ENCODE measurements at regions not wholly inside any gene's neighbourhood (a gene's known extent, or its start where the extent isn't known, plus 50 kb on each side); places are given as distances from the start of the nearest gene placed in this dataset.
"Not testable (repeated sequence)": the region's sequence is repeated elsewhere in the genome, so short reads cannot be mapped to it uniquely, and the experiment has no call there.

DNA sequence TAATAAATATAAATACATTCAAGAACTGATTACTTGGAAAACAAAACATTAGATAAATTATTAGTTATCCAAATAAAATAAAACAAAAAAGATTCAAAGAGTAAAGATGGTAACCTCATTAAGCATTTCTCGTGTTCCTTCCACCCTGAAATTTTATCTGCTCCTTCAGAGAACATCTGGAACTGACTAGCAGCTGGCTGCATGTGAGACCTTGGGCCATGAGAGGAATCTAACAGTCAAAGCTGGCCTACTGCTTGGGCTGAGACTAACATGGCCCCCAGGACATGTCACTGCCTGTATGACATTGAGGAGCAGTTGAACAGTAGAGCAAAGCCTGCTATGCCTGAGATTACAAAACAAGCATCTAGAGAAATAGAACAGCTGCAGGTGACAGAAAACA, 208.5 kb upstream of the ZSWIM2 start:
- no peak for DNase-seq (ENCODE audit: low spot score)

DNA sequence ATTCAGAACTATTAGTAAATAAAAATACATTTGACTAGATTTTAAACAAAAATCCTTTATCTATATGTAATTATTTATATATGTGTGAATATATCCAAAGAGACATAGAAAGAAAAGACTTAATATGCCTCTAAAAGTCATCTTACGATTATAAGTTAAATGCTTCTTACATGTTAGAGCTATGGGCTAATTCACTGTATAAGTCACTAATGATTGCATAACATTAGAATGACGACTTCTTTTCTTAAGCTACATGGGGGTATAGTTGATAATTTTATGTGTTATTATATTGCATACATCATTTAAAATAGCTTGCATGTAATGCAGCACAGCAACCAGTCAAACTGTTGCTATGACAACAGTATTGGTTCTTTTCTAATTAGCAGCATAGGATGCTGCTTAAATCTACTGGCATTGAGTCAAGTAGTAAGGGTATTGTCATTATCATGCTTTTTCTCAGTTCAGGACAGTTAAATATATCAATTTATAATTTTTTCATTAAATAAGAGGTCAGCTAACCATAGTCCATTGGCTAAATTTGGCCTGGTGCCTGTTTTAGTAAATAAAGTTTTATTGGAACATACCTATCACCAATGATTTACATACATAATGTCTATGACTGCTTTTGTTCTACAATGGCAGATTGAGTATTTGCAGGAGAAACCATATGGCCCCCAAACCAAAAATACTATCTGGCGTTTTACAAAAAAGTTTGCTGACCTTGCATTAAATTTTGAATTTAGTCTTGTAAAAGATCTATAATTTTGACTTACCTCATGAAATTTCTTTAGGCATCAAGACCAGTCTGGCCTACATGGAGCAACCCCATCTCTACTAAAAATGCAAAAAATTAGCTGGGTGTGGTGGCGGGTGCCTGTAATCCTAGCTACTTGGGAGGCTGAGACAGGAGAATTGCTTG, 207.7 kb upstream of the ZSWIM2 start:
- no peak for DNase-seq (ENCODE audit: low spot score)

DNA sequence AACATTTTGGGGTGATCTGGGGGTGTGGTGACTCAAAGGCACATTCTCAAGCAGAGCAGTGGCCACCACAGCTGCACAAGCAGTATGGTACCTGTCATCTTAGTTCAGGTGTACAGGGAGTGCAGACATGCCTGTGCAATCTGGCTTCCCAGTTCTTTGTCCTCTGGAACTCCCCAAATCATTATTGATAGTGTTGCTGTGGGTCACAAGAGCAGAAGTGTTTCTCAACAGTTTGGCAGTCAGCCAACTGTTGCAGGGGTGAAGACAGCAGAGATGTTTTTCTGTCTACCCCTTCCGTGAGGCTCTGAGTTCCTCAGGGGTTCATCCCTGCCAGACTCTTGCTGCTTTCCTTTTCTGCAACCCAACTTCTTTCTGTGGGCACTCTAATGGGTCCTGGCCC, 206.5 kb upstream of the ZSWIM2 start:
- DNase-seq (ENCODE audit: low spot score), result no peak

DNA sequence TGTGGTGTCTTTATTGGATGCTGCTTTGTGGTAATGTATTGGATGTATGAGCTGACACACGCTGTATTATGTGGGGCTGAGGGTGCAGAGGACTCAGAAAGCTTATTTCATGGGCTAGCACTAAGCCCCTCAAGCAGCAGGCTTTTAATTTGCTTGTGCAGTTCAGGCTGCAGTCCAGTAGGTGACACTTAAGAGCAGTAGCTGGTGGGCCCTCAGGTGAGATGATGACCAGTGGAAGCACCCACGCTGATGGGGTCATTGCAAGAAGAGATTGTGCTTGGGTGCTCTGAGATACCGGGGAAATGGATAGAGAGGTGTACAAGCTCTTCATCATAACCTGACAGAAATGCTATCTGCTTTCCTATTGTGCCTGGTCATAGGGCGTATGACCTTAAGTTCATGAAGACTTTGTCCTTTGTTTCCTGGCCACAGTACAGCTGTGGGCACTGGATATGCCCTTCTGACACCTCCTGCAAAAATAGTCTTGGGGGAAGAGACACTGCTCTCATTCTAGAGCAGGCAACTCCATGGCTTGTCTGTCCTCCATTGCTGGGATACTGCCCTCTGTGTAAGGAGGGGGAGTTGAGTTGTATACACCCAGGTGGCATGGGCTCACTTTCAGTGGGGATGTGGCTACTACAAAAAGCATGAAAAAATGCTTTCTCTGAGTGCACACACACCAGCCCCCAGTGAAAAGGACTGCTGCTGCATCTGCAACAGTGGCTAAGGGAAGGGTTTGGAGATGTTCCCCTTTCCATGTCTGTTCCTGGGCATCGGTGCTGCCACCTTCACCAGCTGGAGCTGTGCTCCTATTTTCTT, 205.7 kb upstream of the ZSWIM2 start:
- DNase-seq (ENCODE audit: low spot score), result no peak

DNA sequence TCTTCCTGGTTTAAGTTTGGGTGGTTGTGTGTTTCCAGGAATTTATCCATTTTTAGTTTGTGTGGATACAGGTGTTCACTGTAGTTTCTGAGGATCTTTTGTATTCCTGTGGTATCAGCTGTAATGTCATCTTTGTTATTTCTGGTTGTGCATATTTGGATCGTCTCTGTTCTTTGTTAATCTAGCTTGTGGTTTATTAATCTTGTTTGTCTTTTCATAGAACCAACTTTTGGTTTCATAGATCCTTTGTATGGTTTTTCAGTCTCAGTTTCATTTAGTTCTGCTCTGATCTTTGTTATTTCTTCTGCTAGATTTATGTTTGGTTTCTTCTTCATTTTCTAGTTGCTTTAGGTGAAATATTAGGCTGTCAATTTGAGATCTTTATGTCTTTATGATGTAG, 202.4 kb upstream of the ZSWIM2 start:
- no peak for DNase-seq (ENCODE audit: low spot score)

DNA sequence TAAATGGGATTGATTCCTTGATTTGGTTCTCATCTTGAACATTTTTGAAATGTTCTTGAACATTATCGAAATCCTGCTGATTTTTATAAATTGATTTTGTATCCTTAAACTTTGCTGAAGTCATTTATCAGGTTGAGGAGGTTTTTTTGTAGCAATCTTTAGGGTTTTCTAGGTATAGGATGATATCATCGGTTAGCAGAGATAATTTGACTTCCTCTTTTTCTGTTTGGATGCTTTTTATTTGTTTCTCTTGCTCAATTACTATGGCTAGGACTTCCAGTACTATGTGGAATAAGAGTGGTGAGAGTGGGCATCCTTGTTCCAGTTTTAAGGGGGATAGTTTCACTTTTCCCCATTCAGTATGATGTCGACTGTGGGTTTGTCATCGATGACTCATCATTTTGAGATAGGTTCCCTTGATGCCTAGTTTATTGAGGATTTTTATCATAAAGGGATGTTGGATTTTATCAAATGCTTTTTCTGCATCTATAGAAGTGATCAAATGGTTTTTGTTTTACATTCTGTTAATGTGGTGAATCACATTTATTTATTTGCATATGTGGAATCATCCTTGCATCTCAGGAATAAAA, 201.5 kb upstream of the ZSWIM2 start:
- DNase-seq (ENCODE audit: low spot score), result no peak

DNA sequence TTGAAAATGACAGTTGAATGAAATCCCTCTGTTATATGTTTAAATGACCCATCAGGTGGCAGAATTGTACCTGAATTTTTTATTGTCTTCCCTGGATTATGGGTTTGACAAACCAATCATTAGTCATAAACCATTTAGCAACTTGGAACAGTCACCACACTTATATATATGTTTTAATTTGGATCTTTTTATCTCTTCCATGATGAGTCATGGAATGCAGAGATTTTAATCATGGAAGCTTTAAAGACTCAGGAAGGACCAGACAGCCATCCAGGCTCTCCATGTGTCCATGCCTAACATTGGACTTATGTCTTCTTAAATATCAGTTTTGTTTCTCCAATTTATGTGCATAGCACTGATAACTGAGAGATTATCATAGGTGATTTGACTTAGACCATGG, 188.3 kb upstream of the ZSWIM2 start:
- no peak for DNase-seq (ENCODE audit: low spot score)

DNA sequence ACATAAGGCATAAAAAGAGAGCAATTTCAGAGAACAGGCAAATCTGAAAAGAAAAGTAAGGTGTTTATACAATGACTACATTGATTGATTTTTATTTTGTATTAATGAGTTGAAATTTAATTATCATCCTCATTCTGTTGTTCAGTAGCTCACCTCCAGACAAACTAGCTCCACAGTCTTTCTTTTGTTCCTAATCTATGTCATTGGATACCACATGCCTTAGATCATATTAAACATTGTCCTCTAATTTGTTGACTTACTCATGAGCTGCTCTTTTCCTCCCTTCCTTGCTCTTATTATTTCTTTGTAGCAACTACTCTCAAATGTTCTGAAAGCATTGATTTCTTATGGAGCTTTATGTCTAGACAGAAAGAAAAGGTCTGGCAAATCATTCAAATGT, 185.5 kb upstream of the ZSWIM2 start:
- DNase-seq (ENCODE audit: low spot score), result no peak

DNA sequence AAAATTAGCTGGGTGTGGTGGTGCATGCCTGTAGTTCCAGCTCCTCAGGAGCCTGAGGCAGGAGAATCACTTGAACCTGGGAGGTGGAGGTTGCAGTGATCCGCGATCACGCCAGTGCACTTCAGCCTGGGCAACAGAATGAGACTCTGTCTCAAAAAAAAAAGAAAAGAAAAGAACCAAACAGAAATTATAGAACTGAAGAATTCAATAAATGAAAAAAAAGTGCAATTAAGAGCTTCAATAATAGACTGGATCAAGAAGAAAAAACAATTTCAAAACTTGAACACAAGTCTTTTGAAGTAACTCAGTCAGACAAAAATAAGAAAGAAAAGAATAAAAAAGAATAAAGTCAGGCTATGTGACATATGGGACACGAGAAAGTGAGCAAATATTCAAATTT, 175.8 kb upstream of the ZSWIM2 start:
- DNase-seq (ENCODE audit: low spot score), result no peak

DNA sequence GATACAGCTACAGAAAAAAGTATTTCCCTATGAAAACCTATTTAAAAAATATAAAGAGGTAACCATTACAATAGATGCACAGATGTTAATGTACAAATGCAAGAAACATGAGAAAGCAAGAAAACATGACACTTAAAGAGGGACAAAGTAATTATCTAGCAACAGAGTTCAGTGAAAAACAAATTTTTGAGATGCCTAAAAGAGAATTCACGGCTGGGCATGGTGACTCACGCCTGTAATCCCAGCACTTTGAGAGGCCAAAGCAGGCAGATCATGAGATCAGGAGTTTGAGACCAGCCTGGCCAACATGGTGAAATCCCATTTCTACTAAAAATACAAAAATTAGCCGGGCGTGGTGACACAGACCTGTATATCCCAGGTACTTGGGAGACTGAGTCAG, 175.0 kb upstream of the ZSWIM2 start:
- DNase-seq (ENCODE audit: low spot score), result not testable (repeated sequence)

DNA sequence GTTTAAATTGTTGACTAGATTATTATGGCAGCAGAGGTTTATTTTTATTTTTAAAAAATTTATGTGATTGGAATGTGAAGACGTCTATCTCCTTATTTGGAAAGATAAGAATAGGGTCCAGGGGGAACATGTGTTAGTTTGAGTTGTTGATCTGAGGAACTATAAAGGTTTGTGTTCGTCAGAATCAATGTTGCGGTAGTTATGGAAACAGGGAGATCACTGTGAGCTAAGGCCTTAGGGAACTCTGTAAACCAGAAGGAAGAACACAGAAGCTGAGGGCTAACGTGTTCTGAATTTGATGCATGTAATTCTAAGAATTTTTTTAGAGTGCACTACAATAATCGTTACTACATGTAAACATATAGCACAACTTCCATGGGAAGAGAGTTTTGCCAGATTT, 168.5 kb upstream of the ZSWIM2 start:
- no peak for DNase-seq (ENCODE audit: low spot score)

DNA sequence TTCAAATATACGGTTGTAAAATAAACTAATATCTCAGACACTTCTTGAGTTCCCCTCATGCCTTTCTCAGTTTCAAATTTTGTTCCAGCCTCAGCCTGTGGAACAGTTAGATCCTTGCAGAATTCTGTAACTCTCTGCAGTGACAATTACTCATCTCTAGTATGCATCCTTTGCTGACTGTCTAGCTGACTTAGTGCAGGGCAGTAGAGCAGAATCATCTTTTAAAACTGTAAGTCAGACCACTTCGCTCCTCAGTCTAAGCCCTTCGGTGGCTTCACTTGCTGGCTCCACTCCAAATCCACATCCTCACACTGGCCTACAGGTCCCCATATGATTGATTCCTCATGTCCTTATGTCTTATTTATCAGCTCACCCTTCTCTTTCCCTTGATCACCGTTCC, 164.1 kb upstream of the ZSWIM2 start:
- DNase-seq (ENCODE audit: low spot score), result no peak

DNA sequence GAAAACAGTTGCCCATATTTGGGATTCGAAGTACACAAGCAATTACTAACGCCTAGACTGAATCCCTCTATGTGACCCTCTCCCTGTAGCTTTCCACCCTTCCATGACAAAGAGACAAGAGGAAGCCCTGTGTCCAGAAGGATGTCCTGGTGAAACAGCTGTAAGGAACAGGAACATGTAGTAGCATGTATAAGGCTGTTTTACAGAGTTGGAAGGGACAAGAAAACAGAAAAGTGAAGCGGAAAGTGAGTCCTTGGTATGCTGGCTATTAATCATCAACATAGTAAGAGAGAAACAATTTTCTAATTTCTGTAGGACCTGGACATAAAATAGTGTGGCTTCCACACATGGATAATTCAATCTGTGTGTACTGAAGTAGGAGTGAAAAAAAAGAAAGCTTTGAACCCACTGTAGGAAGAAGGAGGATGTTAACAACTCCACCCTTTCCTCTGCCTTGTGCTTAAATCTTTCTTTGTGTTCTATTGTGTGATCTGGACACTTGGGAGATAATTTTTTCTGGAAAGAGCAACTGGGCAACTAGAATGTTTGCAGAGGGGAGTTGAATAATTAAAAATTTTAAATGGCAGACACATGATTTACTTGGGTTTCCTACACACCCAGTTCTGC, 162.3 kb upstream of the ZSWIM2 start:
- DNase-seq (ENCODE audit: low spot score), result no peak

DNA sequence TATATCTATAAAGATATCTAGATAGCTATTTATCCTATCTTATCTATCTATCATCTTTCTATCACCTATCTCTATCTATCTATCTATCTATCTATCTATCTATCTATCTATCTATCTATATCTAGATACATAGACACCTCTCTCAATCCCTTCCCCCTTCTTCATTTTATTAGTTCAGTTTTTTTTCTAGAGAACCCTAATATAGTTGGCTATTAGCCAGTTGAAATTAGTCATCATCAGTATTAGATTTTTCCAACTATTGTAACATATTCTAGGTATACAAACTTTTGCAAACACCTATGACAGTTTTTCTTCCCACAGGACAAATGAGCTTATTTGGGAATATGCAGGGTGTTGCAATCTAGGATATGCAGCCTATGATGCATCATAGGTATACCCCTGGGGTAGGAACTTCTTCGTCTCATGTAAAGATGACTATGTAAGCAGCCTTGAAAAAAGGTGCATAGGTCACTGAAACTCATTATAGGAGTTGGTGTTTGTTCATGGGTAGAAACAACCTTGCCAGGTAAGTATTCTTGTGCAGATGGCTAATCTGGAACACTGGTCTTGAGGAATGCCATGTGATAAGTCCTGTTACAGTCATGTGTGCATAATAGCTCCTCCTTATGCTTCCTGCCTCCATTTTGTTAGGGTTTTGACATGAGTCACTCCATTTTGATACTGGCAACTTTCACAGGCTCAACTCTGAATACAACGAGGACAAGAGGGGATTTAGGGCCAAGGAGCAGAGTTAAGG, 160.7 kb upstream of the ZSWIM2 start:
- no peak for DNase-seq (ENCODE audit: low spot score)

DNA sequence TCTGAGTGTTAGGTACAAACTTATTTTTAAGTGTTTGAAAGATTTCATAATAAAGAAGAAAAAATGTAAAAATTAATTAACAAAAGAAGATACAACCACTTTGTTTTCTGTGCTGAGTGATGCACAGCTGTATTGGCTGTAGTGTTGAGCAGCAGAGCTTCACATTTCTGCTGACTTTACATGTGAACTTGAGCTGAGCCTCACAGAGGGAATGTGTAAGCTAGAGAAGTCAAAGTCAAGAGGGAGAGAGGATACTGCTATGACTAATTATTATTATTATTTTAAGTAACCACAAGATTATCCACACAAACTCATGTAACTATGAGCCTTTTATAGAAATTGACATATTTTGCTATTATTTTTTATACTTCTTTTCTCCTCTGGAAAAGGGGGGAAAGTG, 159.1 kb upstream of the ZSWIM2 start:
- no peak for DNase-seq (ENCODE audit: low spot score)

DNA sequence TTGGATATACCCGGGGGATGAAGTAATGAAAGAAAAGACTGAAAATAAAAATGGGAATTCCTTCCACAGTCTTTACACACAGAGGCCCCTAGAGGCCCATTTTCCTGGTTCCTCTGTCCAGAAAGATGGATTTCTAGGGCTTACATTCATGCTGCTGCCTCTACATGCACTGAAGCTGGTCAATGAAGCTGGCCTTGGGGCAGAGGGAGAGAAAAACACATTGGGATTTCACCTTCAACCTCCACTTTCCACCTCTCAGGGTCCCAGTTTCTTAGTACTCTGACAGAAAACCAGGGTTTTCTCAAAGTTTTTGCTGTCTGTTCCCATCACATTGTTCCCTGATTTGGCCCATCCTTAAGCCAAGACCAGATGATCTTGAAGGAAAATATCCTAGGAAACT, 154.6 kb upstream of the ZSWIM2 start:
- no peak for DNase-seq (ENCODE audit: low spot score)

DNA sequence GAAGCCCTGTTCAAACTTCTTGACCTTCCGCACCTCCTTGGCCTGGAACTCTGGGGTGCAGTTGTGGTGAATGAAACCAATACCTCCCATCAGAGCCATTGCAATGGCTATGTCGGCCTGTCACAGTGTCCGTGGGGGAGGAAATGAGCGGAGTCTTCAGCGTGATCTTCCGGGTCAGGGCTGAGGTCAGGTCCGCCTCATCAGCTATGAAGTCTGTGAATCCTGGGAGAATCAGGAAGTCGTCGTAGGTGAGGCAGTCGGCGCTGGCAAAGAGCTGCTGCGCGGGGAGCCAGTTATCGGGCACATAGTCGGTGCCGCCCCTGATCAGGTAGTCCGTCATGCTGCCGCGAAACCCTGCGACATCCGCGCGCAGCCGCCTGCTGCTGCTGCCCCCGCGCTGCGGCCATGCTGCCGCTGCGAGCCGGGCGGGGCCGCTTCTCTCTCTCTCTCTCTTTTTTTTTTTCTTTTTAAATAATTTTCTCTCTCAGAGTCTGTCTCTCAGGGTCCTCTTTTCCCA, 154.1 kb upstream of the ZSWIM2 start:
- DNase-seq (ENCODE audit: low spot score), result no peak

DNA sequence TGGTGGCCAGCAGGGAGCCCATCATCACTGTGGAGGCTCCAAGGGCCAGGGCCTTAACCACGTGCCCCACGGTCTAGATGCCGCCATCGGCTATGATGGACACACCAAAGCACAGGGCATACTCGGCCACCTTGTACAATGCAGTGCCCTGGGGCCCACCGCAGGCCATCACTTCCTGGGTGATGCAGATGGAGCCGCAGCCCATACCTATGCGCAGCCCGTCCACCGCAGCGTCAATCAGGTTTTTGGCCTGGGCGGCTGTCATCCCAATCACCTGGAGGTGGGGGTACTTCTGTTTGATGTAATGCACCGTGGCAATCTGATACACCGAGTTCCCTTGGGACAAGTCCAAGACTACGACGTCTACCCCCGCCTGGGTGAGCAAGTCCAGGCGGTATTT, 153.3 kb upstream of the ZSWIM2 start:
- no peak for DNase-seq (ENCODE audit: low spot score)

DNA sequence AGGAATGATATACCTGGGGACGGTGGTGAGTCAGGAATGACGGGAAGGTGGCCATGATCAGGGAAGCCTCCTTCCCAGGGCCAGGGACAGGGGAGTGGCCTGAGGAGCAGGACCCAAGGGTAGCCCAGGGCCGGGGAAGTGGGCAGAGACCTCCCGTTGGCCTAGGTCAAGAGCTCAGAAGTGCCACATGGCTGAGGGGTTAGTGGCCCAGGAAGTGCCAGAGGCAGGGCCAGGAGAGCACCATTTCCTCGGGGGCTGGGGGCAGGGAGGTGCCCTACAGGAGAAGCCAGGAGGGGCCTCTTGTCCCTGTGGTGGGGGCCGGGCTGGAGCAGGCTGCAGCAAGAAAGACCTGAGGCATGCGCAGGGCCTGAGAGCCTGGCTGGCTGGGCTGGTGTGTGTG, 152.3 kb upstream of the ZSWIM2 start:
- DNase-seq (ENCODE audit: low spot score), result no peak

DNA sequence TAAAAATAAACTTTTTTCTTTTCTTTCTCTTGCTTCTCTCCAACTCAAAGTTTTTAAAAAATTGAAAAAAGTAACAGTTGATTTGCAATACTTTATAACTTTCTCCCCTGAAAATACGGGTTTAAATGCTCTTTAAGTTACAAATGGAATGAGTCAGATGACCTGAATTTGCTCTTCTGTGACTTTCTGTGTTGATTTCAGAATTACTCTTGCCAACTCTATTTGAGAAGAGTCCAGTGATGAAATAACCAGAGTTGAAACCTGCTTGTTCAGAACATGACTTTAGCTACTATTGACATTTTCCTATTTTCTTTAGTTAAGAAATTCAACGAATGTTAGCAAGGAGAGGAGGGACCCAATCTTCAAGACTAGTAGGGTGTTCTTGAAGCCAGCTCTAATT, 146.1 kb upstream of the ZSWIM2 start:
- no peak for DNase-seq (ENCODE audit: low spot score)

DNA sequence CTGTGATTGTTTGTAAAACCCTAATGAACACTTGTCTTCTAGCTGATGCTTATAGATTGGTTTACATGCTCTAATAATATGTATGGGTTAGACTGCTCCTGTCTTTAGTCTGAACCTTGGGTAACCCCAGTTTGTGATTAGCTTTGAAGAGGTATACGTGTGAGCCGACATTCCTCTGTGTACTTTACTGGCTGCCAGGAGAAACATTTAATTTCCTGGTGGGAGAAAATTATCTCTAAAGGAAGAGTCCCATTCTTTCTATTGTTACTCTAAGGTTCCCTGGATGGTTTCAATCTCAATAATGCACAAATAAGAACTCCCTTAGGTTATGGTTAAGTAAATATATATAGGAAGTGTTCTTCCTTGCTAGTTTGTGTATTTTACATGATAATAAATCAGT, 143.6 kb upstream of the ZSWIM2 start:
- no peak for DNase-seq (ENCODE audit: low spot score)
